ENCODE measurements at regions not wholly inside any gene's neighbourhood (a gene's known extent, or its start where the extent isn't known, plus 50 kb on each side); places are given as distances from the start of the nearest gene placed in this dataset.

GRCh38 chr3:165696496-165696895 is 140.7 kb downstream of the BCHE start:
- POLR2A ChIA-PET, result no interaction called here
- Histone ChIP-seq H3K9me3 (ENCODE audit: control insufficient read depth in 1 of 2, insufficient read depth in 1 of 2, low read depth in 1 of 2, low read length in 2 of 2) (no peaks in the 10 kb centered on the region), H3K27ac (ENCODE audit: low read depth, low read length) (no peak overlapping the region), H3K79me2 (ENCODE audit: insufficient read depth, low read length) (no peaks in the 10 kb centered on the region), H3K27me3 (ENCODE audit: insufficient read depth, low read length) (no peaks in the 10 kb centered on the region), H3K9ac (ENCODE audit: low read length) (no peak overlapping the region), H3K4me1 (ENCODE audit: control insufficient read depth in 1 of 2, insufficient read depth in 2 of 2, low read length in 2 of 2) (no peaks in the 10 kb centered on the region), H3K4me3 (replicated peaks in 1 of 2; ENCODE audit: low read depth in 1 of 2, low read length in 2 of 2) (no peak overlapping the region), H3K4me2 (ENCODE audit: low read length) (no peak overlapping the region), H3K9me2 (ENCODE audit: insufficient read depth) (no peaks in the 10 kb centered on the region; the same call in 1 of the 2 replicates), H2AFZ (ENCODE audit: low read depth, low read length, poor library complexity, severe bottlenecking) (no peak overlapping the region), H4K20me1 (ENCODE audit: insufficient read depth) (no peaks in the 10 kb centered on the region), H3K36me3 (ENCODE audit: control insufficient read depth in 1 of 2, insufficient read depth in 2 of 2, low read length in 2 of 2) (no peaks in the 10 kb centered on the region)
- no TSS peak for BruUV-seq (replicated peaks)
- TF ChIP-seq JUND (IDR thresholded peaks at IDR 0.05) (no peak), POLR2A (IDR thresholded peaks at IDR 0.05; ENCODE audit: borderline replicate concordance, extremely low read depth, insufficient read depth, insufficient read length) (no peak), TCF7L2 (IDR thresholded peaks at IDR 0.05; ENCODE audit: borderline replicate concordance, extremely low read depth, insufficient read depth, insufficient read length) (no peak), EGR1 (IDR thresholded peaks at IDR 0.05; ENCODE audit: low read depth) (no peak), SP1 (IDR thresholded peaks at IDR 0.05; ENCODE audit: low read depth) (no peak), CEBPB (IDR thresholded peaks at IDR 0.05; ENCODE audit: low read depth) (no peak), POLR2AphosphoS5 (IDR thresholded peaks at IDR 0.05; ENCODE audit: low read depth, low read length) (no peak), ZNF274 (IDR thresholded peaks at IDR 0.05; ENCODE audit: low read depth, low read length) (no peak), ELF1 (IDR thresholded peaks at IDR 0.05; ENCODE audit: borderline replicate concordance, low read depth) (no peak), MAX (IDR thresholded peaks at IDR 0.05) (no peak), REST (IDR thresholded peaks at IDR 0.05; ENCODE audit: low read depth) (no peak), SIN3A (IDR thresholded peaks at IDR 0.05; ENCODE audit: low read depth) (no peak), EZH2phosphoT487 (IDR thresholded peaks at IDR 0.05; ENCODE audit: borderline replicate concordance) (no peak), SRF (IDR thresholded peaks at IDR 0.05; ENCODE audit: low read depth) (no peak), ZFX (IDR thresholded peaks at IDR 0.05) (no peak)
- TF ChIP-seq, protein P1, sequence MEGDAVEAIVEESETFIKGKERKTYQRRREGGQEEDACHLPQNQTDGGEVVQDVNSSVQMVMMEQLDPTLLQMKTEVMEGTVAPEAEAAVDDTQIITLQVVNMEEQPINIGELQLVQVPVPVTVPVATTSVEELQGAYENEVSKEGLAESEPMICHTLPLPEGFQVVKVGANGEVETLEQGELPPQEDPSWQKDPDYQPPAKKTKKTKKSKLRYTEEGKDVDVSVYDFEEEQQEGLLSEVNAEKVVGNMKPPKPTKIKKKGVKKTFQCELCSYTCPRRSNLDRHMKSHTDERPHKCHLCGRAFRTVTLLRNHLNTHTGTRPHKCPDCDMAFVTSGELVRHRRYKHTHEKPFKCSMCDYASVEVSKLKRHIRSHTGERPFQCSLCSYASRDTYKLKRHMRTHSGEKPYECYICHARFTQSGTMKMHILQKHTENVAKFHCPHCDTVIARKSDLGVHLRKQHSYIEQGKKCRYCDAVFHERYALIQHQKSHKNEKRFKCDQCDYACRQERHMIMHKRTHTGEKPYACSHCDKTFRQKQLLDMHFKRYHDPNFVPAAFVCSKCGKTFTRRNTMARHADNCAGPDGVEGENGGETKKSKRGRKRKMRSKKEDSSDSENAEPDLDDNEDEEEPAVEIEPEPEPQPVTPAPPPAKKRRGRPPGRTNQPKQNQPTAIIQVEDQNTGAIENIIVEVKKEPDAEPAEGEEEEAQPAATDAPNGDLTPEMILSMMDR (IDR thresholded peaks at IDR 0.05 in 2 of 3, conservative IDR thresholded peaks at IDR 0.05 in 1 of 3; ENCODE audit: borderline replicate concordance in 1 of 3, insufficient read depth in 1 of 3, low read depth in 2 of 3, low read length in 2 of 3), result no peak
- DNase-seq (ENCODE audit: low read depth, low spot score) (no peak), ATAC-seq (no peak)
- intact Hi-C loops (cut with micrococcal nuclease), result no loop called here
- RAD21 ChIA-PET (ENCODE audit: low non-redundant PET in 1 of 2, low total read pairs in 2 of 2, uncharacterized antibody in 2 of 2, unreplicated experiment in 2 of 2), result no interaction called here
- CTCF ChIA-PET, result no interaction called here
